CD14-positive monocyte (primary cell): ENCODE measurements at regions not wholly inside any gene's neighbourhood (a gene's known extent, or its start where the extent isn't known, plus 50 kb on each side); places are given as distances from the start of the nearest gene placed in this dataset.

Source experiments
- DNase-seq, 3 donors: peaks; one replicate each; pipeline ENCODE4 v3.0.0-alpha.2; 2011 to 2022
- H2AFZ ChIP-seq: 2 replicates; pipeline ENCODE4 v1.6.0; 2012; ENCODE audit warnings: mild to moderate bottlenecking, low read depth, low read length, inconsistent platforms; ENCODE audit not compliant: insufficient read depth, poor library complexity, severe bottlenecking
- H3K27ac ChIP-seq, 2 donors: 1 replicate in 1 of 2; 2 replicates in 1 of 2; pipeline ENCODE4 v1.5.1; 2012 to 2013; ENCODE audit warnings: low read length in 2 of 2, control low read depth in 1 of 2, inconsistent platforms in 1 of 2, low read depth in 1 of 2, mild to moderate bottlenecking in 1 of 2
- H3K27me3 ChIP-seq, 2 donors: one replicate each; pipeline versions ENCODE4 v1.6.0 to v1.6.1; 2011 to 2013; ENCODE audit warnings: low read length in 2 of 2; ENCODE audit not compliant: control insufficient read depth in 2 of 2, insufficient read depth in 2 of 2
- H3K36me3 ChIP-seq, 2 donors: replicated peaks in 1 of 2; 1 replicate in 1 of 2; 2 replicates in 1 of 2; pipeline versions ENCODE4 v1.5.1 to v1.6.1; 2012 to 2013; ENCODE audit warnings: low read length in 2 of 2, control low read depth in 1 of 2, inconsistent platforms in 1 of 2, mild to moderate bottlenecking in 1 of 2; ENCODE audit not compliant: insufficient read depth in 2 of 2, control insufficient read depth in 1 of 2
- H3K4me1 ChIP-seq, 2 donors: 1 replicate in 1 of 2; 2 replicates in 1 of 2; pipeline versions ENCODE4 v1.5.1 to v1.6.1; 2012 to 2013; ENCODE audit warnings: low read length in 2 of 2, control low read depth in 1 of 2, inconsistent platforms in 1 of 2, mild to moderate bottlenecking in 1 of 2, moderate library complexity in 1 of 2; ENCODE audit not compliant: insufficient read depth in 2 of 2, control insufficient read depth in 1 of 2
- H3K4me2 ChIP-seq: replicated peaks from 2 replicates; pipeline ENCODE3; 2012; ENCODE audit warnings: low read length, moderate library complexity, mild to moderate bottlenecking; ENCODE audit not compliant: poor library complexity, severe bottlenecking; ENCODE audit errors: extremely low read depth
- H3K4me3 ChIP-seq, 3 experiments: fragments of 200-600 bp in 1 of 3; sonication (generic) in 1 of 3; replicated peaks in 1 of 3; 1 replicate in 2 of 3; 2 replicates in 1 of 3; pipeline ENCODE4 v1.5.1; 2011 to 2013; ENCODE audit warnings: low read length in 3 of 3, mild to moderate bottlenecking in 3 of 3, control low read depth in 2 of 3, low read depth in 2 of 3, inconsistent platforms in 1 of 3, moderate library complexity in 1 of 3
- H3K79me2 ChIP-seq: 2 replicates; pipeline ENCODE4 v1.6.0; 2012; ENCODE audit warnings: mild to moderate bottlenecking, control low read depth, inconsistent platforms, low read length, moderate library complexity; ENCODE audit not compliant: insufficient read depth
- H3K9ac ChIP-seq: 2 replicates; pipeline ENCODE4 v1.6.0; 2017; ENCODE audit warnings: low read length, mild to moderate bottlenecking; ENCODE audit not compliant: insufficient read depth, poor library complexity, severe bottlenecking
- H3K9me3 ChIP-seq, 2 donors: replicated peaks in 1 of 2; 1 replicate in 1 of 2; 2 replicates in 1 of 2; pipeline versions ENCODE4 v1.5.1 to v1.6.1; 2012 to 2013; ENCODE audit warnings: low read length in 2 of 2, control low read depth in 1 of 2; ENCODE audit not compliant: control insufficient read depth in 1 of 2, insufficient read depth in 1 of 2
- H4K20me1 ChIP-seq: 2 replicates; pipeline ENCODE4 v1.6.0; 2012; ENCODE audit warnings: mild to moderate bottlenecking, low read length, control low read depth, moderate library complexity; ENCODE audit not compliant: insufficient read depth
- H3K27ac Mint-ChIP-seq, 7 donors: one replicate each; pipeline ENCODE4 v1.8.0; 2020; ENCODE audit warnings: mild to moderate bottlenecking in 7 of 7, mixed read lengths in 7 of 7, moderate library complexity in 6 of 7, inconsistent platforms in 2 of 7
- H3K27me3 Mint-ChIP-seq, 3 donors: one replicate each; pipeline ENCODE4 v1.8.0; 2021 to 2022; ENCODE audit warnings: low read depth in 3 of 3, mild to moderate bottlenecking in 3 of 3, mixed read lengths in 3 of 3, moderate library complexity in 3 of 3, inconsistent platforms in 1 of 3
- H3K36me3 Mint-ChIP-seq, 2 donors: one replicate each; pipeline ENCODE4 v1.8.0; 2020; ENCODE audit warnings: mixed read lengths in 2 of 2, inconsistent platforms in 1 of 2, mild to moderate bottlenecking in 1 of 2
- H3K4me1 Mint-ChIP-seq: one replicate; pipeline ENCODE4 v1.8.0; 2020; ENCODE audit warnings: mild to moderate bottlenecking, mixed read lengths
- H3K4me3 Mint-ChIP-seq, 2 donors: one replicate each; pipeline ENCODE4 v1.8.0; 2020; ENCODE audit warnings: mild to moderate bottlenecking in 2 of 2, mixed read lengths in 2 of 2, moderate library complexity in 1 of 2
- H3K9me3 Mint-ChIP-seq, 7 donors: one replicate each; pipeline ENCODE4 v1.8.0; 2020 to 2022; ENCODE audit warnings: mixed read lengths in 7 of 7, mild to moderate bottlenecking in 6 of 7, moderate library complexity in 6 of 7, inconsistent platforms in 2 of 7
- CTCF ChIP-seq: fragments of 200-600 bp; IDR thresholded peaks from one replicate; pipeline ENCODE4 v1.8.0; 2022; ENCODE audit warnings: antibody characterized with exemption, mild to moderate bottlenecking
- whole genome bisulfite sequencing: methylation state at CpG from one replicate; pipeline ENCODE4 v1.1.5; 2013; ENCODE audit warnings: missing lambda C conversion rate; ENCODE audit not compliant: insufficient coverage; 5-methylcytosine and 5-hydroxymethylcytosine counted together
- intact Hi-C, 2 donors: fragments of 100-400 bp; cut with micrococcal nuclease; formaldehyde crosslinking; loops; one replicate each; pipeline versions ENCODE4 v1.15.0 to v1.15.1; 2023

GRCh38 chr14:98834119-98834518, 437.9 kb downstream of the BCL11B start:
- Histone ChIP-seq H3K36me3 (no peaks in the 10 kb centered on the region), H3K9me3 (peaks cover 19 to 29% of the 10 kb centered on the region in 2 donors), H3K4me3 (no peak overlapping the region), H3K4me2 (no peak overlapping the region), H2AFZ (no peak overlapping the region), H3K4me1 (no peaks in the 10 kb centered on the region), H3K9ac (no peak overlapping the region), H4K20me1 (no peaks in the 10 kb centered on the region), H3K79me2 (no peaks in the 10 kb centered on the region), H3K27me3 (no peaks in the 10 kb centered on the region), H3K27ac (no peak overlapping the region)
- Mint-ChIP-seq H3K4me1 (no peaks in the 10 kb centered on the region), H3K4me3 (no peak overlapping the region), H3K9me3 (peaks cover 0 to 24% (median 5%) of the 10 kb centered on the region in 7 donors), H3K27me3 (peaks cover 0 to 3% (median 0%) of the 10 kb centered on the region in 3 donors), H3K36me3 (no peaks in the 10 kb centered on the region), H3K27ac (no peak overlapping the region)
- no peak for TF ChIP-seq CTCF
- WGBS: 86% methylated on average over 1 of the region's 2 CpGs
- DNase-seq: no peak
- intact Hi-C loops: no loop called here

DNA sequence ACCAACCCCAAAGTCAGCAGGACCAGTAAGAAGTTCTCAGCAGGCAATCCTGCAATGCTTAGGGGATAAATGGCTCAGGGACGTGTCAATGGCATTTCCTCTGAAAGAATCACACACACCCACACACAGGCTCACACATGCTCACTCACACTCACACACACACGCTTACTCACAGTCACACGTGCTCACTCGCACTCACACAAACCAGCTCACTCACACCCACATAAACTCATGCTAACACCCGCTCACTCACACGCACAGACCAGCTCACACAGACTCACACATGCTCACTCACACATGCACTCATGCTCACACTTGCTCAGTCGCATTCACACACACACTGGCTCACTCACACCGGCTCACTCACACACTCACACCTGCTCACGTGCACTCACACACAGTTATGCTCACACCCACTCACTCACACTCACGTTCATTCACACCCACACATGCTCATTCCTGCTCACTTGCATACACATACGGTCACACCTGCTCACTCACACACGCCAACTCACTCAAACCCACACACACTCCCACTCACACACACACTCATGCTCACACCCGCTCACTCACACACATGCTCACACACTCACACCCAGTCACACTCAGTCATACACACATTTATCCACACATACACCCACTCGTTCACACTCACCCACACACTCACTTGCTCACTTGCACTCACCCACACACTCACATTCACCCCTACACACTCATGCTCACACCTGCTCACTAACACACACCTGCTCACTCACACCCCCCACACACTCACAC, 436.8 kb downstream of the BCL11B start:
- H4K20me1 ChIP-seq: no peaks in the 10 kb centered on the region
- H3K27ac Mint-ChIP-seq: no peak overlapping the region
- no peak overlapping the region for H3K4me2 ChIP-seq
- H3K9ac ChIP-seq: no peak overlapping the region
- H3K4me1 ChIP-seq: no peaks in the 10 kb centered on the region
- H3K4me3 Mint-ChIP-seq: no peak overlapping the region
- no peak for TF ChIP-seq CTCF
- H3K9me3 Mint-ChIP-seq: peaks cover 0 to 31% (median 7%) of the 10 kb centered on the region in 7 donors
- no peaks in the 10 kb centered on the region for H3K36me3 ChIP-seq
- no peaks in the 10 kb centered on the region for H3K79me2 ChIP-seq
- H3K9me3 ChIP-seq: peaks cover 19 to 29% of the 10 kb centered on the region in 2 donors
- DNase-seq: no peak
- no peaks in the 10 kb centered on the region for H3K36me3 Mint-ChIP-seq
- no peak overlapping the region for H2AFZ ChIP-seq
- no peak overlapping the region for H3K4me3 ChIP-seq
- no peaks in the 10 kb centered on the region for H3K4me1 Mint-ChIP-seq
- H3K27me3 Mint-ChIP-seq: peaks cover 0 to 3% (median 1%) of the 10 kb centered on the region in 3 donors
- H3K27ac ChIP-seq: no peak overlapping the region
- intact Hi-C loops: no loop called here
- no peaks in the 10 kb centered on the region for H3K27me3 ChIP-seq
- 93% methylated on average over 14 of the region's 14 CpGs for WGBS
